PC-3 (cell line): ENCODE measurements at regions not wholly inside any gene's neighbourhood (a gene's known extent, or its start where the extent isn't known, plus 50 kb on each side); places are given as distances from the start of the nearest gene placed in this dataset.

ENCODE experiments used
- ATAC-seq: fragments of 200-7000 bp; cut with Tn5 transposase; 2 replicates; pipeline ENCODE4 v1.9.1; 2020; ENCODE audit warnings: mild to moderate bottlenecking, moderate library complexity
- BruUV-seq: library from RNA; stranded (reverse); fragments of 400-500 nt; replicated peaks from 2 replicates; lab custom pipeline; 2021; lab: Mats Ljungman, UMichigan
- CTCF ChIA-PET: fragments of 300-600 bp; sonication (Branson Sonifier 250); formaldehyde crosslinking; loops from one replicate; lab custom pipeline; 2022; ENCODE audit warnings: antibody characterized with exemption; lab: Charles Lee
- POLR2A ChIA-PET: fragments of 300-600 bp; sonication (Branson Sonifier 250); formaldehyde crosslinking; loops from one replicate; lab custom pipeline; 2022; ENCODE audit warnings: antibody characterized with exemption; ENCODE audit not compliant: unreplicated experiment; lab: Charles Lee
- DNase-seq: peaks from one replicate; pipeline ENCODE4 v3.0.0-alpha.2; 2015
- H2AFZ ChIP-seq: fragments of 300-600 bp; sonication (generic); 2 replicates; pipeline ENCODE4 v1.6.0; 2016; ENCODE audit warnings: antibody characterized with exemption, low read length
- H3F3A ChIP-seq: fragments of 300-600 bp; sonication (generic); one replicate; pipeline ENCODE4 v1.6.0; 2017; ENCODE audit warnings: antibody characterized with exemption, low read length, control low read depth, mild to moderate bottlenecking; ENCODE audit not compliant: unreplicated experiment
- H3K27ac ChIP-seq: fragments of 300-600 bp; sonication (generic); 2 replicates; pipeline ENCODE4 v1.5.1; 2016; ENCODE audit warnings: mild to moderate bottlenecking, low read length
- H3K27me3 ChIP-seq: fragments of 300-600 bp; sonication (generic); 2 replicates; pipeline ENCODE4 v1.6.1; 2016; ENCODE audit warnings: low read length, mixed read lengths
- H3K36me3 ChIP-seq: fragments of 300-600 bp; sonication (generic); 2 replicates; pipeline ENCODE4 v1.6.1; 2016; ENCODE audit warnings: low read depth, mixed run types, low read length, mixed read lengths
- H3K4me1 ChIP-seq: fragments of 300-600 bp; sonication (generic); 2 replicates; pipeline ENCODE4 v1.5.1; 2016; ENCODE audit warnings: low read length; ENCODE audit not compliant: insufficient read depth
- H3K4me2 ChIP-seq: fragments of 300-600 bp; sonication (generic); 2 replicates; pipeline ENCODE4 v1.6.0; 2016; ENCODE audit warnings: low read length
- H3K4me3 ChIP-seq: fragments of 300-600 bp; sonication (generic); 2 replicates; pipeline ENCODE4 v1.5.1; 2016; ENCODE audit warnings: mild to moderate bottlenecking, low read length, mixed read lengths
- H3K79me2 ChIP-seq: fragments of 300-600 bp; sonication (generic); 2 replicates; pipeline ENCODE4 v1.6.1; 2017; ENCODE audit warnings: low read length, mixed read lengths
- H3K9ac ChIP-seq: fragments of 300-600 bp; sonication (generic); 2 replicates; pipeline ENCODE4 v1.6.0; 2016; ENCODE audit warnings: mild to moderate bottlenecking, low read length
- H3K9me2 ChIP-seq: fragments of 300-600 bp; sonication (generic); replicated peaks from 2 replicates; pipeline ENCODE4 v1.6.1; 2016; ENCODE audit warnings: mixed run types, low read length, mixed read lengths
- H3K9me3 ChIP-seq: fragments of 300-600 bp; sonication (generic); 2 replicates; pipeline ENCODE4 v1.6.1; 2016; ENCODE audit warnings: low read length, mixed read lengths
- H4K20me1 ChIP-seq: fragments of 300-600 bp; sonication (generic); 2 replicates; pipeline ENCODE4 v1.6.1; 2016; ENCODE audit warnings: low read length, mixed read lengths
- CTCF ChIP-seq: fragments of 300-600 bp; sonication (generic); conservative IDR thresholded peaks from 2 replicates; pipeline ENCODE4 v1.5.1; 2017; ENCODE audit warnings: antibody characterized with exemption, low read depth, mild to moderate bottlenecking, low read length
- EZH2 ChIP-seq: fragments of 300-600 bp; sonication (generic); IDR thresholded peaks from one replicate; pipeline ENCODE4 v1.6.1; 2017; ENCODE audit warnings: antibody characterized with exemption, mild to moderate bottlenecking, low read length; ENCODE audit not compliant: unreplicated experiment
- EZH2phosphoT487 ChIP-seq: fragments of 300-600 bp; sonication (generic); IDR thresholded peaks from 2 replicates; pipeline ENCODE4 v1.6.1; 2018; ENCODE audit warnings: mild to moderate bottlenecking, antibody characterized with exemption, low read length, borderline replicate concordance
- intact Hi-C: fragments of 100-400 bp; cut with micrococcal nuclease; formaldehyde crosslinking; loops from 2 replicates; pipeline ENCODE4 v1.9.0; 2023

GRCh38 chr14:62029569-62029924 is 267.3 kb downstream of the SNAPC1 start:
- no peaks in the 10 kb centered on the region for H3K27me3 ChIP-seq
- no peak overlapping the region for H3K9ac ChIP-seq
- H3K36me3 ChIP-seq, result 0 out of 2 replicates have a peak, but pooled peaks cover 2% of the 10 kb centered on the region
- peaks cover 38% of the 10 kb centered on the region for H3K4me1 ChIP-seq
- ChIA-PET CTCF (no interaction called here), POLR2A (no interaction called here)
- no TSS peak for BruUV-seq
- H2AFZ ChIP-seq, result no peak overlapping the region
- H3F3A ChIP-seq, result no peaks in the 10 kb centered on the region
- H3K27ac ChIP-seq, result no peak overlapping the region
- H3K4me3 ChIP-seq, result no peak overlapping the region
- no peaks in the 10 kb centered on the region for H3K9me2 ChIP-seq
- no peak for DNase-seq
- H4K20me1 ChIP-seq, result no peaks in the 10 kb centered on the region
- intact Hi-C loops, result loop anchor here (10.0 kb wide), 1 partner anchor 555 kb away; no protein-coding TSS in a partner anchor
- H3K79me2 ChIP-seq, result peaks cover 43% of the 10 kb centered on the region; the same call in 1 of the 2 replicates
- TF ChIP-seq CTCF (no peak), EZH2 (no peak), EZH2phosphoT487 (no peak)
- no peak overlapping the region for H3K4me2 ChIP-seq
- ATAC-seq, result no peak
- H3K9me3 ChIP-seq, result no peaks in the 10 kb centered on the region

- H2AFZ ChIP-seq, result no peak overlapping the region
- TF ChIP-seq CTCF (no peak), EZH2 (no peak), EZH2phosphoT487 (no peak)
- no peak overlapping the region for H3K4me2 ChIP-seq
- H3K36me3 ChIP-seq, result no peaks in the 10 kb centered on the region
- ATAC-seq (no peak), DNase-seq (no peak)
- H3K27ac ChIP-seq, result peak overlapping the region; percentile 69
- intact Hi-C loops, result no loop called here
- ChIA-PET CTCF (no interaction called here), POLR2A (interaction anchor here (1.1 kb wide), 1 partner anchor 103 kb away, joined by 7 read pairs; no protein-coding TSS in a partner anchor)
- H3K9me3 ChIP-seq, result no peaks in the 10 kb centered on the region
- no peaks in the 10 kb centered on the region for H4K20me1 ChIP-seq
- H3K9me2 ChIP-seq, result no peaks in the 10 kb centered on the region
- H3F3A ChIP-seq, result no peaks in the 10 kb centered on the region
- H3K27me3 ChIP-seq, result no peaks in the 10 kb centered on the region
- no peak overlapping the region for H3K4me3 ChIP-seq
- peaks cover 35% of the 10 kb centered on the region; the same call in 1 of the 2 replicates for H3K79me2 ChIP-seq
- no TSS peak for BruUV-seq
- H3K9ac ChIP-seq, result peak overlapping the region; percentile 6; the same call in 1 of the 2 replicates
- H3K4me1 ChIP-seq, result peaks cover 34% of the 10 kb centered on the region
Measured at GRCh38 chr14:62030387-62030786, 268.2 kb downstream of the SNAPC1 start.

- BruUV-seq, result no TSS peak
- Histone ChIP-seq H4K20me1 (no peaks in the 10 kb centered on the region), H3K9me2 (no peaks in the 10 kb centered on the region), H3F3A (no peaks in the 10 kb centered on the region), H3K27me3 (no peaks in the 10 kb centered on the region), H3K27ac (peak overlapping the region; percentile 69), H3K4me2 (peak overlapping the region; percentile 43), H3K9me3 (no peaks in the 10 kb centered on the region), H3K4me3 (0 out of 2 replicates have a peak overlapping the region, but pooled peaks have one; percentile 2), H2AFZ (0 out of 2 replicates have a peak overlapping the region, but pooled peaks have one; percentile 5), H3K4me1 (peaks cover 34% of the 10 kb centered on the region), H3K79me2 (peaks cover 28% of the 10 kb centered on the region; the same call in 1 of the 2 replicates), H3K36me3 (no peaks in the 10 kb centered on the region), H3K9ac (peak overlapping the region; percentile 23; the same call in 1 of the 2 replicates)
- CTCF ChIA-PET, result interaction anchor here (0.5 to 1.4 kb wide), 5 partner anchors 29 to 1340 kb away, joined by 3 to 7 read pairs (median 4); no protein-coding TSS in a partner anchor
- DNase-seq, result peak; percentile 74
- peak; percentile 93 for ATAC-seq
- TF ChIP-seq EZH2 (no peak), EZH2phosphoT487 (no peak), CTCF (no peak)
- intact Hi-C loops, result no loop called here
- POLR2A ChIA-PET, result interaction anchor here (1.1 kb wide), 1 partner anchor 104 kb away, joined by 7 read pairs; no protein-coding TSS in a partner anchor
Measured at GRCh38 chr14:62031504-62031903, 269.3 kb downstream of the SNAPC1 start.
